ENCODE measurements at regions not wholly inside any gene's neighbourhood (a gene's known extent, or its start where the extent isn't known, plus 50 kb on each side); places are given as distances from the start of the nearest gene placed in this dataset.

DNA sequence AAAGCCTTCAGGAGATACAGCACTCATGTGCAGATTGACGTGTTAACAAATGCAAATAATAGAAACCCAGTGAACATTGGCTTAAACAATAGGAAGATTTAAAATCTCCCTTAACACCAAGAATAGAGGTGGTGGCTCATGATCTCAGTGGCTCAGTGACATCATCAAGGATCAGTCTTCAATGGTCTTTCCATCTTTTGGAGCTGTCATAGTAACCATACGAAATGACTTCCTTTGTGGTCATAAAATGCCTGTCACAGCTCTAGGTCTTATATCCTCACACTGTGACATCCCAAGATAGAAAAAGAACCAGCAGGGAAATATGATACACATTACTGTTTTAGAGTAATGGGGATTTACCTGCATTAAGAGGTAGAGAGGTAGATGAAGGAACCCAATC is 59.6 kb upstream of the ACKR3 start (continued):
- TF ChIP-seq, protein P1, sequence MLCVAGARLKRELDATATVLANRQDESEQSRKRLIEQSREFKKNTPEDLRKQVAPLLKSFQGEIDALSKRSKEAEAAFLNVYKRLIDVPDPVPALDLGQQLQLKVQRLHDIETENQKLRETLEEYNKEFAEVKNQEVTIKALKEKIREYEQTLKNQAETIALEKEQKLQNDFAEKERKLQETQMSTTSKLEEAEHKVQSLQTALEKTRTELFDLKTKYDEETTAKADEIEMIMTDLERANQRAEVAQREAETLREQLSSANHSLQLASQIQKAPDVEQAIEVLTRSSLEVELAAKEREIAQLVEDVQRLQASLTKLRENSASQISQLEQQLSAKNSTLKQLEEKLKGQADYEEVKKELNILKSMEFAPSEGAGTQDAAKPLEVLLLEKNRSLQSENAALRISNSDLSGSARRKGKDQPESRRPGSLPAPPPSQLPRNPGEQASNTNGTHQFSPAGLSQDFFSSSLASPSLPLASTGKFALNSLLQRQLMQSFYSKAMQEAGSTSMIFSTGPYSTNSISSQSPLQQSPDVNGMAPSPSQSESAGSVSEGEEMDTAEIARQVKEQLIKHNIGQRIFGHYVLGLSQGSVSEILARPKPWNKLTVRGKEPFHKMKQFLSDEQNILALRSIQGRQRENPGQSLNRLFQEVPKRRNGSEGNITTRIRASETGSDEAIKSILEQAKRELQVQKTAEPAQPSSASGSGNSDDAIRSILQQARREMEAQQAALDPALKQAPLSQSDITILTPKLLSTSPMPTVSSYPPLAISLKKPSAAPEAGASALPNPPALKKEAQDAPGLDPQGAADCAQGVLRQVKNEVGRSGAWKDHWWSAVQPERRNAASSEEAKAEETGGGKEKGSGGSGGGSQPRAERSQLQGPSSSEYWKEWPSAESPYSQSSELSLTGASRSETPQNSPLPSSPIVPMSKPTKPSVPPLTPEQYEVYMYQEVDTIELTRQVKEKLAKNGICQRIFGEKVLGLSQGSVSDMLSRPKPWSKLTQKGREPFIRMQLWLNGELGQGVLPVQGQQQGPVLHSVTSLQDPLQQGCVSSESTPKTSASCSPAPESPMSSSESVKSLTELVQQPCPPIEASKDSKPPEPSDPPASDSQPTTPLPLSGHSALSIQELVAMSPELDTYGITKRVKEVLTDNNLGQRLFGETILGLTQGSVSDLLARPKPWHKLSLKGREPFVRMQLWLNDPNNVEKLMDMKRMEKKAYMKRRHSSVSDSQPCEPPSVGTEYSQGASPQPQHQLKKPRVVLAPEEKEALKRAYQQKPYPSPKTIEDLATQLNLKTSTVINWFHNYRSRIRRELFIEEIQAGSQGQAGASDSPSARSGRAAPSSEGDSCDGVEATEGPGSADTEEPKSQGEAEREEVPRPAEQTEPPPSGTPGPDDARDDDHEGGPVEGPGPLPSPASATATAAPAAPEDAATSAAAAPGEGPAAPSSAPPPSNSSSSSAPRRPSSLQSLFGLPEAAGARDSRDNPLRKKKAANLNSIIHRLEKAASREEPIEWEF (IDR thresholded peaks at IDR 0.05; ENCODE audit: insufficient replicate concordance, low read depth, low read length): no peak
- TF ChIP-seq, protein P2, sequence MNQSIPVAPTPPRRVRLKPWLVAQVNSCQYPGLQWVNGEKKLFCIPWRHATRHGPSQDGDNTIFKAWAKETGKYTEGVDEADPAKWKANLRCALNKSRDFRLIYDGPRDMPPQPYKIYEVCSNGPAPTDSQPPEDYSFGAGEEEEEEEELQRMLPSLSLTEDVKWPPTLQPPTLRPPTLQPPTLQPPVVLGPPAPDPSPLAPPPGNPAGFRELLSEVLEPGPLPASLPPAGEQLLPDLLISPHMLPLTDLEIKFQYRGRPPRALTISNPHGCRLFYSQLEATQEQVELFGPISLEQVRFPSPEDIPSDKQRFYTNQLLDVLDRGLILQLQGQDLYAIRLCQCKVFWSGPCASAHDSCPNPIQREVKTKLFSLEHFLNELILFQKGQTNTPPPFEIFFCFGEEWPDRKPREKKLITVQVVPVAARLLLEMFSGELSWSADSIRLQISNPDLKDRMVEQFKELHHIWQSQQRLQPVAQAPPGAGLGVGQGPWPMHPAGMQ (IDR thresholded peaks at IDR 0.05; ENCODE audit: borderline replicate concordance): no peak
- peak; percentile 55; the same call in 1 of the 2 replicates for TF ChIP-seq CREB1 (IDR thresholded peaks at IDR 0.05; ENCODE audit: low read depth)
- TF ChIP-seq, protein P3, sequence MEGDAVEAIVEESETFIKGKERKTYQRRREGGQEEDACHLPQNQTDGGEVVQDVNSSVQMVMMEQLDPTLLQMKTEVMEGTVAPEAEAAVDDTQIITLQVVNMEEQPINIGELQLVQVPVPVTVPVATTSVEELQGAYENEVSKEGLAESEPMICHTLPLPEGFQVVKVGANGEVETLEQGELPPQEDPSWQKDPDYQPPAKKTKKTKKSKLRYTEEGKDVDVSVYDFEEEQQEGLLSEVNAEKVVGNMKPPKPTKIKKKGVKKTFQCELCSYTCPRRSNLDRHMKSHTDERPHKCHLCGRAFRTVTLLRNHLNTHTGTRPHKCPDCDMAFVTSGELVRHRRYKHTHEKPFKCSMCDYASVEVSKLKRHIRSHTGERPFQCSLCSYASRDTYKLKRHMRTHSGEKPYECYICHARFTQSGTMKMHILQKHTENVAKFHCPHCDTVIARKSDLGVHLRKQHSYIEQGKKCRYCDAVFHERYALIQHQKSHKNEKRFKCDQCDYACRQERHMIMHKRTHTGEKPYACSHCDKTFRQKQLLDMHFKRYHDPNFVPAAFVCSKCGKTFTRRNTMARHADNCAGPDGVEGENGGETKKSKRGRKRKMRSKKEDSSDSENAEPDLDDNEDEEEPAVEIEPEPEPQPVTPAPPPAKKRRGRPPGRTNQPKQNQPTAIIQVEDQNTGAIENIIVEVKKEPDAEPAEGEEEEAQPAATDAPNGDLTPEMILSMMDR (IDR thresholded peaks at IDR 0.05 in 2 of 3, conservative IDR thresholded peaks at IDR 0.05 in 1 of 3; ENCODE audit: control insufficient read depth in 2 of 3, extremely low read depth in 1 of 3, insufficient read depth in 1 of 3, low read depth in 3 of 3, low read length in 3 of 3): no peak
